Muscle of arm (tissue), 1 donor: ENCODE measurements at regions not wholly inside any gene's neighbourhood (a gene's known extent, or its start where the extent isn't known, plus 50 kb on each side); places are given as distances from the start of the nearest gene placed in this dataset.

Source experiments
- DNase-seq: peaks from one replicate; pipeline ENCODE4 v3.0.0-alpha.2; 2013

GRCh38 chr2:129761569-129762021, 217.9 kb upstream of the RAB6C start:
- DNase-seq: no peak

GRCh38 chr2:129762386-129763189, 216.9 kb upstream of the RAB6C start:
- DNase-seq: no peak

- no peak for DNase-seq
Observed at GRCh38 chr2:129763190-129763846, 216.1 kb upstream of the RAB6C start.

GRCh38 chr2:129763966-129764365, 215.5 kb upstream of the RAB6C start:
- no peak for DNase-seq

GRCh38 chr2:129764376-129765325, 214.8 kb upstream of the RAB6C start:
- DNase-seq: no peak

- no peak for DNase-seq
Observed at GRCh38 chr2:129765326-129765677, 214.2 kb upstream of the RAB6C start.

GRCh38 chr2:129765678-129766351, 213.7 kb upstream of the RAB6C start:
- DNase-seq: no peak

GRCh38 chr2:129766374-129766993, 213.0 kb upstream of the RAB6C start:
- no peak for DNase-seq

- no peak for DNase-seq
Observed at GRCh38 chr2:129767346-129768035, 212.0 kb upstream of the RAB6C start.

GRCh38 chr2:129768036-129768386, 211.5 kb upstream of the RAB6C start:
- no peak for DNase-seq

- no peak for DNase-seq
Observed at GRCh38 chr2:129768485-129769184, 210.8 kb upstream of the RAB6C start.

- no peak for DNase-seq
Observed at GRCh38 chr2:129769185-129769991, 210.1 kb upstream of the RAB6C start.

- no peak for DNase-seq
Observed at GRCh38 chr2:129771418-129772189, 207.9 kb upstream of the RAB6C start.

- no peak for DNase-seq
Observed at GRCh38 chr2:129772190-129772579, 207.3 kb upstream of the RAB6C start.

- DNase-seq: no peak
Observed at GRCh38 chr2:129775952-129776653, 203.4 kb upstream of the RAB6C start.

GRCh38 chr2:129777146-129777545, 202.3 kb upstream of the RAB6C start:
- no peak for DNase-seq

GRCh38 chr2:129777762-129778583, 201.5 kb upstream of the RAB6C start:
- no peak for DNase-seq
